HepG2 (cell line): ENCODE measurements at regions not wholly inside any gene's neighbourhood (a gene's known extent, or its start where the extent isn't known, plus 50 kb on each side); places are given as distances from the start of the nearest gene placed in this dataset.

Experiments
- AGO1 ChIP-seq: fragments of 200-400 bp; formaldehyde crosslinking; IDR thresholded peaks from 2 replicates; pipeline ENCODE4 v1.6.1; 2017; ENCODE audit warnings: mild to moderate bottlenecking, low read depth, low read length, moderate library complexity; ENCODE audit not compliant: poor library complexity, severe bottlenecking
- BHLHE40 ChIP-seq: IDR thresholded peaks from 2 replicates; pipeline ENCODE4 v1.6.1; 2011; ENCODE audit warnings: low read length, improper control_type of control experiment
- ELF1 ChIP-seq: sonication (generic); formaldehyde crosslinking; IDR thresholded peaks from 2 replicates; pipeline ENCODE4 v1.4.0; 2020; ENCODE audit warnings: missing genetic modification reagents
- MBNL3 ChIP-seq: fragments of 250-450 bp; sonication (Bioruptor Pico); conservative IDR thresholded peaks from 2 replicates; pipeline ENCODE4 v1.8.0; 2022; ENCODE audit warnings: mild to moderate bottlenecking, inconsistent platforms
- MXI1 ChIP-seq: IDR thresholded peaks from 3 replicates; pipeline ENCODE4 v1.6.1; 2012; ENCODE audit warnings: low read depth, low read length, inconsistent platforms, borderline replicate concordance
- NCOA2 ChIP-seq: sonication (generic); formaldehyde crosslinking; IDR thresholded peaks from 2 replicates; pipeline ENCODE4 v1.8.0; 2022; ENCODE audit warnings: inconsistent platforms
- NFE2 ChIP-seq: sonication (generic); formaldehyde crosslinking; IDR thresholded peaks from 2 replicates; pipeline ENCODE4 v1.4.0; 2020; ENCODE audit warnings: missing genetic modification reagents
- NFE2L1 ChIP-seq: sonication (generic); formaldehyde crosslinking; IDR thresholded peaks from 2 replicates; pipeline ENCODE4 v1.4.0; 2020; ENCODE audit warnings: missing genetic modification reagents, mild to moderate bottlenecking, borderline replicate concordance
- TCF12 ChIP-seq, 2 experiments: fragments of 450-650 bp in 1 of 2; sonication (generic) in 1 of 2; formaldehyde crosslinking in 1 of 2; IDR thresholded peaks; 2 replicates each; pipeline versions ENCODE4 v1.6.1 to v1.8.0; 2017 to 2022; ENCODE audit warnings: antibody characterized with exemption in 1 of 2, mild to moderate bottlenecking in 1 of 2, missing genetic modification reagents in 1 of 2, moderate library complexity in 1 of 2
- ZFP82 ChIP-seq: sonication (generic); formaldehyde crosslinking; IDR thresholded peaks from 2 replicates; pipeline ENCODE4 v1.5.1; 2020; ENCODE audit warnings: mild to moderate bottlenecking, missing genetic modification reagents, borderline replicate concordance
- ZKSCAN8 ChIP-seq: IDR thresholded peaks from 2 replicates; pipeline ENCODE4 v1.6.1; 2016; ENCODE audit warnings: borderline replicate concordance, missing genetic modification reagents, missing compliant biosample characterization
- ZNF205 ChIP-seq: IDR thresholded peaks from 2 replicates; pipeline ENCODE4 v1.6.1; 2018; ENCODE audit warnings: missing biosample characterization, missing genetic modification reagents
- ZNF569 ChIP-seq: sonication (generic); formaldehyde crosslinking; IDR thresholded peaks from 2 replicates; pipeline ENCODE4 v1.5.0; 2020; ENCODE audit warnings: mild to moderate bottlenecking, missing genetic modification reagents, moderate library complexity, borderline replicate concordance
- ZNF740 ChIP-seq: sonication (generic); formaldehyde crosslinking; IDR thresholded peaks from 2 replicates; pipeline ENCODE4 v1.4.0; 2020; ENCODE audit warnings: missing genetic modification reagents
- ZNF749 ChIP-seq: sonication (generic); formaldehyde crosslinking; IDR thresholded peaks from 2 replicates; pipeline ENCODE4 v1.8.0; 2022; ENCODE audit warnings: mild to moderate bottlenecking, missing genetic modification reagents, moderate library complexity, borderline replicate concordance
- ZNF780A ChIP-seq: sonication (generic); formaldehyde crosslinking; IDR thresholded peaks from 2 replicates; pipeline ENCODE4 v1.8.0; 2022; ENCODE audit warnings: mild to moderate bottlenecking, missing genetic modification reagents, moderate library complexity
- ZNF784 ChIP-seq: sonication (generic); formaldehyde crosslinking; IDR thresholded peaks from 2 replicates; pipeline ENCODE4 v1.5.1; 2020; ENCODE audit warnings: missing genetic modification reagents, mild to moderate bottlenecking, borderline replicate concordance
- ZNF788 ChIP-seq: sonication (generic); formaldehyde crosslinking; IDR thresholded peaks from 2 replicates; pipeline ENCODE4 v1.5.0; 2020; ENCODE audit warnings: mild to moderate bottlenecking, missing genetic modification reagents, borderline replicate concordance
- TF ChIP-seq, protein P1 (sequence below): sonication (generic); formaldehyde crosslinking; IDR thresholded peaks from 2 replicates; pipeline ENCODE4 v1.4.0; 2020; ENCODE audit warnings: missing genetic modification reagents
- TF ChIP-seq, protein P2 (sequence below): sonication (generic); formaldehyde crosslinking; IDR thresholded peaks from 2 replicates; pipeline ENCODE4 v1.8.1; 2023; ENCODE audit warnings: mild to moderate bottlenecking, missing genetic modification reagents
- TF ChIP-seq, protein P3 (sequence below): IDR thresholded peaks from 2 replicates; pipeline ENCODE4 v1.6.1; 2016; ENCODE audit warnings: low read depth, borderline replicate concordance

DNA sequence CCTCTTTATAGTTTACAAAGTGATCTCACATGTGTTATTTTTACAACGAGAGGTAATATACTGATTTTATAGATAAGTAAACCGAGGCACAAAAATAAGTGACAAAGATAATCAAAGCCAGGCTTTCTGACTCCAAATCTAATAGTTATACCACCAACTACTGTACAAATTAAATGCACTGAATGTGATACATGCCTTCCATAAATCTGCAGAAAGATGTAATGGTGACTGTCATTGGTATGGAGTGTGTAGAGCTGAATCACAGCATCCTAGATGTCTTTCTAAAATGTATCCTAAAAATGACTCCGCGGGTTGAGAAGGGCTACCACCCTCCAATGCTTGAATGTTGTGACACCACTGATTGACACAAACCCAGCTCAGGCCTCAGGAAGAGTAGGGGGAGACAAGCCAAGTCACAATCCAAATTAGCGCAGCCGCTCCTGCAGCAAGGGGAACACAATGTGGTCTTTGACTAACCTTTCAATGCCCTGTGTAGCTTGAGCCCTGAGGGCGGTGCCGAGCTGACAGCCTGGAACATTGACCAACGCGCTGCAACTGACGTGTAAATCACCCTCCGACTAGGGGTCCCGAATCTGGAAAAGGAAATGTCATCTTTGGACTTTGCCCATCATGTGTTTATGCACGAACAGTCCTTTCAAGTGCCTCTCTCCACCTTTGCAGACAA lies 136.8 kb downstream of the OLIG3 start (continued):
- TF ChIP-seq NFE2 (CRISPR knock-in tag) (0 out of 2 replicates have a peak, but pooled peaks have one; percentile 58), ZNF749 (CRISPR knock-in tag) (no peak; the same call in 1 of the 2 replicates), NFE2L1 (CRISPR knock-in tag) (no peak), ZNF788 (CRISPR knock-in tag) (peak; percentile 92; the same call in 1 of the 2 replicates), ZNF784 (CRISPR knock-in tag) (peak; percentile 93), ELF1 (peak; percentile 64), BHLHE40 (peak; percentile 78; the same call in 1 of the 2 replicates), ZKSCAN8 (CRISPR knock-in tag) (peak; percentile 92; the same call in 1 of the 2 replicates), MXI1 (peak; percentile 85; the same call in 1 of the 3 replicates), ZNF205 (CRISPR knock-in tag) (peak; percentile 92), AGO1 (no peak), ZNF569 (CRISPR knock-in tag) (no peak), MBNL3 (no peak), ZNF780A (CRISPR knock-in tag) (peak; percentile 65; the same call in 1 of the 2 replicates), TCF12 (IDR thresholded peaks at IDR 0.05) (no peak), TCF12 (CRISPR knock-in tag; IDR thresholded peaks at IDR 0.05) (peak; percentile 79; the same call in 1 of the 2 replicates), ZFP82 (peak; percentile 36; the same call in 1 of the 2 replicates), NCOA2 (peak; percentile 93), ZNF740 (CRISPR knock-in tag) (peak; percentile 69; the same call in 1 of the 2 replicates)
- TF ChIP-seq, protein P1, sequence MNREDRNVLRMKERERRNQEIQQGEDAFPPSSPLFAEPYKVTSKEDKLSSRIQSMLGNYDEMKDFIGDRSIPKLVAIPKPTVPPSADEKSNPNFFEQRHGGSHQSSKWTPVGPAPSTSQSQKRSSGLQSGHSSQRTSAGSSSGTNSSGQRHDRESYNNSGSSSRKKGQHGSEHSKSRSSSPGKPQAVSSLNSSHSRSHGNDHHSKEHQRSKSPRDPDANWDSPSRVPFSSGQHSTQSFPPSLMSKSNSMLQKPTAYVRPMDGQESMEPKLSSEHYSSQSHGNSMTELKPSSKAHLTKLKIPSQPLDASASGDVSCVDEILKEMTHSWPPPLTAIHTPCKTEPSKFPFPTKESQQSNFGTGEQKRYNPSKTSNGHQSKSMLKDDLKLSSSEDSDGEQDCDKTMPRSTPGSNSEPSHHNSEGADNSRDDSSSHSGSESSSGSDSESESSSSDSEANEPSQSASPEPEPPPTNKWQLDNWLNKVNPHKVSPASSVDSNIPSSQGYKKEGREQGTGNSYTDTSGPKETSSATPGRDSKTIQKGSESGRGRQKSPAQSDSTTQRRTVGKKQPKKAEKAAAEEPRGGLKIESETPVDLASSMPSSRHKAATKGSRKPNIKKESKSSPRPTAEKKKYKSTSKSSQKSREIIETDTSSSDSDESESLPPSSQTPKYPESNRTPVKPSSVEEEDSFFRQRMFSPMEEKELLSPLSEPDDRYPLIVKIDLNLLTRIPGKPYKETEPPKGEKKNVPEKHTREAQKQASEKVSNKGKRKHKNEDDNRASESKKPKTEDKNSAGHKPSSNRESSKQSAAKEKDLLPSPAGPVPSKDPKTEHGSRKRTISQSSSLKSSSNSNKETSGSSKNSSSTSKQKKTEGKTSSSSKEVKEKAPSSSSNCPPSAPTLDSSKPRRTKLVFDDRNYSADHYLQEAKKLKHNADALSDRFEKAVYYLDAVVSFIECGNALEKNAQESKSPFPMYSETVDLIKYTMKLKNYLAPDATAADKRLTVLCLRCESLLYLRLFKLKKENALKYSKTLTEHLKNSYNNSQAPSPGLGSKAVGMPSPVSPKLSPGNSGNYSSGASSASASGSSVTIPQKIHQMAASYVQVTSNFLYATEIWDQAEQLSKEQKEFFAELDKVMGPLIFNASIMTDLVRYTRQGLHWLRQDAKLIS (CRISPR knock-in tag) = no peak
- TF ChIP-seq, protein P2, sequence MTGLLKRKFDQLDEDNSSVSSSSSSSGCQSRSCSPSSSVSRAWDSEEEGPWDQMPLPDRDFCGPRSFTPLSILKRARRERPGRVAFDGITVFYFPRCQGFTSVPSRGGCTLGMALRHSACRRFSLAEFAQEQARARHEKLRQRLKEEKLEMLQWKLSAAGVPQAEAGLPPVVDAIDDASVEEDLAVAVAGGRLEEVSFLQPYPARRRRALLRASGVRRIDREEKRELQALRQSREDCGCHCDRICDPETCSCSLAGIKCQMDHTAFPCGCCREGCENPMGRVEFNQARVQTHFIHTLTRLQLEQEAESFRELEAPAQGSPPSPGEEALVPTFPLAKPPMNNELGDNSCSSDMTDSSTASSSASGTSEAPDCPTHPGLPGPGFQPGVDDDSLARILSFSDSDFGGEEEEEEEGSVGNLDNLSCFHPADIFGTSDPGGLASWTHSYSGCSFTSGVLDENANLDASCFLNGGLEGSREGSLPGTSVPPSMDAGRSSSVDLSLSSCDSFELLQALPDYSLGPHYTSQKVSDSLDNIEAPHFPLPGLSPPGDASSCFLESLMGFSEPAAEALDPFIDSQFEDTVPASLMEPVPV (CRISPR knock-in tag) = peak; percentile 72; the same call in 1 of the 2 replicates
- TF ChIP-seq, protein P3, sequence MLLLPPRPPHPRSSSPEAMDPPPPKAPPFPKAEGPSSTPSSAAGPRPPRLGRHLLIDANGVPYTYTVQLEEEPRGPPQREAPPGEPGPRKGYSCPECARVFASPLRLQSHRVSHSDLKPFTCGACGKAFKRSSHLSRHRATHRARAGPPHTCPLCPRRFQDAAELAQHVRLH (CRISPR knock-in tag) = peak; percentile 89; the same call in 1 of the 2 replicates
